Adrenal gland (tissue), 9 donors: ENCODE measurements at regions not wholly inside any gene's neighbourhood (a gene's known extent, or its start where the extent isn't known, plus 50 kb on each side); places are given as distances from the start of the nearest gene placed in this dataset.

Experiments used
- DNase-seq, 7 donors: peaks; one replicate each; pipeline ENCODE4 v3.0.0-alpha.2; 2019 to 2020
- H3K27ac ChIP-seq, 5 donors: fragments of 200-600 bp; sonication (generic) in 4 of 5; 1 replicate in 3 of 5; 2 replicates in 2 of 5; pipeline versions ENCODE4 v1.5.1 to v1.8.0; 2016 to 2020; ENCODE audit warnings: mild to moderate bottlenecking in 1 of 5
- H3K27me3 ChIP-seq: fragments of 200-600 bp; 2 replicates; pipeline ENCODE4 v1.8.0; 2021
- H3K36me3 ChIP-seq, 2 donors: fragments of 200-600 bp; replicated peaks in 1 of 2; 1 replicate in 1 of 2; 2 replicates in 1 of 2; pipeline versions ENCODE4 v1.5.1 to v1.8.0; 2018 to 2022
- H3K4me1 ChIP-seq, 2 donors: fragments of 200-600 bp; replicated peaks in 1 of 2; 1 replicate in 1 of 2; 2 replicates in 1 of 2; pipeline versions ENCODE4 v1.5.1 to v1.8.0; 2018 to 2021
- H3K4me3 ChIP-seq, 4 donors: fragments of 200-600 bp; sonication (generic) in 3 of 4; one replicate each; pipeline ENCODE4 v1.5.1; 2016 to 2018
- H3K9me3 ChIP-seq, 3 donors: fragments of 200-600 bp; sonication (generic) in 1 of 3; replicated peaks in 1 of 3; 1 replicate in 2 of 3; 2 replicates in 1 of 3; pipeline versions ENCODE4 v1.5.1 to v1.8.0; 2016 to 2021
- CTCF ChIP-seq, 6 experiments: fragments of 450-650 bp in 4 of 6; fragments of 200-600 bp in 2 of 6; sonication (generic) in 1 of 6; IDR thresholded peaks; 1 replicate in 5 of 6; 2 replicates in 1 of 6; pipeline versions ENCODE4 v1.5.1 to v1.8.0; 2016 to 2021; ENCODE audit warnings: antibody characterized with exemption in 6 of 6, mild to moderate bottlenecking in 2 of 6, moderate library complexity in 1 of 6
- POLR2A ChIP-seq, 2 donors: fragments of 450-650 bp; IDR thresholded peaks; one replicate each; pipeline ENCODE4 v1.6.1; 2017; ENCODE audit warnings: antibody characterized with exemption in 2 of 2, mild to moderate bottlenecking in 2 of 2, moderate library complexity in 1 of 2
- WGBS, 4 donors: extraction: QIAGEN DNeasy Blood & Tissue Kit in 2 of 4; methylation state at CpG; one replicate each; pipeline versions ENCODE4 v1.1.5 to v1.1.7; 2013 to 2017; 5-methylcytosine and 5-hydroxymethylcytosine counted together
- intact Hi-C, 2 donors: fragments of 100-400 bp; cut with DNase I; formaldehyde crosslinking; loops; one replicate each; pipeline versions ENCODE4 v1.14.1 to v1.15.0; 2022 to 2023
- donor health status: healthy with polysubstance abuse.
- donor health status: Bipolar disorder and iron deficiency.
- donor health status: DM: yes; HTN: yes; CAD: no.
- donor health status: DM: no; HTN: no; CAD: no.
- donor health status: DM: no; HTN: no; CAD: no.

DNA sequence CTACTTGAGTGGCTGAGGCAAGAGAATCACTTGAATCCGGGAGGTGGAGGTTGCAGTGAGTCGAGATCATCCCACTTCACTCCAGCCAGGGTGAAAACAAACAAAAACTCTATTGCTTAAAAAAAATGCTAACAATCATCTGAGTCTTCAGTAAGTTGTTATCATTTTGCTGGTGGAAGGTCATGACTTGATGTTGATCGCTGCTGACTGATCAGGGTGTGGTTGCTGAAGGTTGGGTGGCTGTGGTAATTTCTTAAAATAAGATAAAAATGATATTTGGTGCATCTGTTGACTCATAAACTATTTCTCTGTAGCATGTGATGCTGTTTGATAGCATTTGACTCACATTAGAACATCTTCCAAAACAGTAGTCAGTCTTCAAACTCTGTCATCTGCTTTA is 349.4 kb upstream of the PAPPA start:
- no peaks in the 10 kb centered on the region for H3K4me1 ChIP-seq
- H3K36me3 ChIP-seq: no peaks in the 10 kb centered on the region
- 89 to 93% (median 91%) methylated on average over 3 of the region's 3 CpGs for WGBS, 4 donors
- no peaks in the 10 kb centered on the region for H3K9me3 ChIP-seq
- H3K27me3 ChIP-seq: no peaks in the 10 kb centered on the region
- DNase-seq: no peak
- TF ChIP-seq CTCF (IDR thresholded peaks at IDR 0.05): no peak
- TF ChIP-seq POLR2A (IDR thresholded peaks at IDR 0.05): no peak
- intact Hi-C loops: no loop called here
- H3K27ac ChIP-seq: no peak overlapping the region
- H3K4me3 ChIP-seq: no peak overlapping the region

- Histone ChIP-seq H3K4me3 (no peak overlapping the region), H3K27ac (no peak overlapping the region), H3K27me3 (no peaks in the 10 kb centered on the region), H3K36me3 (no peaks in the 10 kb centered on the region), H3K4me1 (no peaks in the 10 kb centered on the region), H3K9me3 (no peaks in the 10 kb centered on the region)
- no peak for DNase-seq
- 53 to 58% (median 55%) methylated on average over 2 of the region's 2 CpGs for WGBS, 4 donors
- intact Hi-C loops: no loop called here
- no peak for TF ChIP-seq CTCF (IDR thresholded peaks at IDR 0.05)
- no peak for TF ChIP-seq POLR2A (IDR thresholded peaks at IDR 0.05)
Measured at GRCh38 chr9:115808108-115808507, 345.5 kb upstream of the PAPPA start.

DNA sequence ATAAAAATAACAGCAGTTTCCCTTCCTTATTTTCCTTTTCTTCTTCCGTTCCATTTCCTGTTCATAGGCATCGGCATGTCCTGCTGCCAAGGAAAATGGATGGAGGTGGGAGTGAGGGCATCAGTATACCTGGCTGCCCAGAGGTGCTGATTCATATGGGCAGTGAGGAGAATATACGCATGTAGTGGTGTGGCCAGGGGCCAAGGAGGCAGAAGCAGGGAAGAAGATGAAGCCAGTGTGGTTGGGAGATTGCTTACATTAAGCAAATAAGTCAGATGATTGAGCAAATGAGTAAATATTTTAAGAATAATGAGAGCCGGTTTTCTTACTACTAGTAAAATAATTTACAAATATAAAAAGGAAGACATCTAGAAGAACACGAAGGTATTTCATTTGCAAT is 344.9 kb upstream of the PAPPA start:
- intact Hi-C loops: no loop called here
- DNase-seq: no peak
- 58 to 71% (median 68%) methylated on average over 5 of the region's 5 CpGs for WGBS, 4 donors

GRCh38 chr9:115810166-115810565 is 343.4 kb upstream of the PAPPA start:
- 53 to 68% (median 57%) methylated on average over 2 of the region's 2 CpGs for WGBS, 4 donors
- no peak overlapping the region for H3K4me3 ChIP-seq
- TF ChIP-seq POLR2A (IDR thresholded peaks at IDR 0.05): no peak
- no peak for TF ChIP-seq CTCF (IDR thresholded peaks at IDR 0.05)

More for the DNA sequence above, 344.9 kb upstream of the PAPPA start:
- Histone ChIP-seq H3K4me3 (no peak overlapping the region), H3K36me3 (no peaks in the 10 kb centered on the region), H3K27me3 (no peaks in the 10 kb centered on the region), H3K27ac (no peak overlapping the region), H3K9me3 (no peaks in the 10 kb centered on the region), H3K4me1 (no peaks in the 10 kb centered on the region)
- TF ChIP-seq CTCF (IDR thresholded peaks at IDR 0.05) (no peak), POLR2A (IDR thresholded peaks at IDR 0.05) (no peak)

More at GRCh38 chr9:115810166-115810565, 343.4 kb upstream of the PAPPA start:
- intact Hi-C loops: no loop called here
- Histone ChIP-seq H3K9me3 (no peaks in the 10 kb centered on the region), H3K27me3 (no peaks in the 10 kb centered on the region), H3K36me3 (no peaks in the 10 kb centered on the region), H3K4me1 (no peaks in the 10 kb centered on the region), H3K27ac (no peak overlapping the region)
- no peak for DNase-seq
